Kidney glomerular epithelial cell (primary cell): ENCODE measurements at regions not wholly inside any gene's neighbourhood (a gene's known extent, or its start where the extent isn't known, plus 50 kb on each side); places are given as distances from the start of the nearest gene placed in this dataset.
A peak's percentile ranks its signal among the peaks of the same experiment; 100 is the strongest.
"Not testable (repeated sequence)": the region's sequence is repeated elsewhere in the genome, so short reads cannot be mapped to it uniquely, and the experiment has no call there.

Experiments
- DNase-seq: peaks from one replicate; lab custom pipeline; 2025; lab: John Stamatoyannopoulos, UW

DNA sequence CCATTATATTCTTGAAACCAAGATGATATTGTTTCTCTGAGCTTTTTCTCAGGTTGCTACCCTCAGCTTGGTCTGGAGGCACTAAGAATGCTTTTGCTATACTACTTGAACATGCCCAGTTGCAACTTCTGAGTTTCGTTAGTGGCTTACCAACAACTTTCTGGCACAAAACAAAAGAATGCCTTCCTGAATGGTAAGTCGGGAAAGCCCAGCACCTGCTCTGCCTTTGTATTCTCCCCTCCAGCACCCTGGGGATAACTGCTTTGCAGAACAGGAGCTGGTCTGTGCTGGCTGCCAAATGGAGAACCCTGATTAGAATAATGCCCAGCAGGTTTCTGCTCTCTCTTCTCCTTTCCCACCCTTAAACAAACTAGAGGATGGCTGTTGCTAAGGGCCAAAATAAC lies 149.3 kb downstream of the TGFB2 start:
- no peak for DNase-seq

DNA sequence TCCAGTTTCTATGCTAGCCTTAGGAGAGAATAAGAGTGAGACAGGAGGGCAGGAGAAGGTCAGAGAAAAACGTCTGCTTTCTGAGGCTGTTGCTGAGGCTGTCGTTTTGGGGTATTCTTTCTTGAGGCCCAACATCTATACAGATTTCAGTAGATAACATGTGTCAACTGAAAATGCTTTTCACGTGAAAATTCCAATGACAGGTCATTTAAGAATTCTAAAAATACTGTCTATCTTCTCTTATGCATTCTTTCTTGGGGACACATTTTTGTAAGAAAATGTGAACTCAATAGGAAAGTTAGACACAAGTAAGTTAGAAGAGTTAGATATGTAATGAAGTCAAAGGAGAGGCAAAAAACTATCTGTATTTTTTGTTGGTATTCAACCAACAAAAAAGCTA lies 150.8 kb downstream of the TGFB2 start:
- DNase-seq = no peak

DNA sequence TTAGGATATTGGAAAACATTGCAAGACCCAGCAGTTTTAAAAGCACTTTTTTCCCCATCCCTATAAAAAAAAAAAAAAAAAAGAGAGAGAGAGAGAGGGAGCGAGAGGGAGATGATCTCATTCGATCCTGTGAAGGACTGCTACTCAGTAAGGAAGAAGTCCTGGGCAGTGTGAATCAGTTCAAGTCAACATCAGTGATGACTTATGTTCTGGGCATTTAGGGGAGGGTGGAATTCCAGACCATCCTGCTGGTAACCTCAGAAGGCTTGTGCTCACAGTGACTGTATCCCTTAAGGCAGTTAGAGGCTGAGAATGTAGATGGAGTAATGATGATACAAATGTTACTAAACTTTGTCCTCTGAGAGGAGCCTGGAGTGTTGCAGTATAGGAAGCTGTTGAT lies 151.4 kb downstream of the TGFB2 start:
- DNase-seq = peak; percentile 97

DNA sequence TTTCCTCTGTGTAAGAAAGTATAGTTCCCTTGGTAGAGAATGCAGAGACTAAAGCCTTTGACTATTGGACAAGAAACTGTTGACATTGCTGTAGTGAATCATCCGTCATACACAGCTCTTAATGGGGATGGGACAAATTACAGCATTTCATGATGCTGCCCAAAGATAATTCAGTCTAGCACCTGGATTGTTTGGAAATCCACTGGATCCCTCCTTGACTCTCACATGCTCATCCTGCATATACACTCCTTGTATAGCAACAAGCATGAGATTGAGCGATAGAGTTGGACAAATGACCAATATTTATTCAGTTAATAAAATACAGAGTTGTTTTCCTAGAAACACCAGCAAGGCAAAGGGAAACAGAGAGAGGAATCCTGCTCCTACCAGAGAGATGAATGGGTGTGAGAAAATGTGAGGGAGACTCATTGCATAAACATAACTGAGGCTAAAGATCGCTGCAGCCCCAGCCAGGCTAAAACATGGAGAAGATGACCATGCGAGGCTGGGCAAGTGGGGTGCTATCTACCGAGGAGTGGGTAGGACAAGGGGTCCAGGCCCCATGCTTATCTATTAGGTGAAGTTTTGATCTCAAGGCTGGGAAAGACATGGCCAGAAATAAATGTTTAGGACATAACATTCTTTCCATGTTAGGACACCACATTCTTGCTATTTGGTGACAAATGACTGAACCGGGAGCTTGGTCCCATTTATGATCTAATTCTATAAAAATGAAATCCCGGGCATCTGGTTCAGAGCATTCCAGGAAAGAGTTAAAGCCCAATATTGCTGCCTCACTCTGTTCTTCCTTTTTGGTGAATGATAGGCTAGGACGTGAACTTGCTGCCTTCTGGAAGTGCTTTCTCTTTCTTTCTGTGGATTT lies 153.2 kb downstream of the TGFB2 start:
- peak; percentile 93 for DNase-seq

DNA sequence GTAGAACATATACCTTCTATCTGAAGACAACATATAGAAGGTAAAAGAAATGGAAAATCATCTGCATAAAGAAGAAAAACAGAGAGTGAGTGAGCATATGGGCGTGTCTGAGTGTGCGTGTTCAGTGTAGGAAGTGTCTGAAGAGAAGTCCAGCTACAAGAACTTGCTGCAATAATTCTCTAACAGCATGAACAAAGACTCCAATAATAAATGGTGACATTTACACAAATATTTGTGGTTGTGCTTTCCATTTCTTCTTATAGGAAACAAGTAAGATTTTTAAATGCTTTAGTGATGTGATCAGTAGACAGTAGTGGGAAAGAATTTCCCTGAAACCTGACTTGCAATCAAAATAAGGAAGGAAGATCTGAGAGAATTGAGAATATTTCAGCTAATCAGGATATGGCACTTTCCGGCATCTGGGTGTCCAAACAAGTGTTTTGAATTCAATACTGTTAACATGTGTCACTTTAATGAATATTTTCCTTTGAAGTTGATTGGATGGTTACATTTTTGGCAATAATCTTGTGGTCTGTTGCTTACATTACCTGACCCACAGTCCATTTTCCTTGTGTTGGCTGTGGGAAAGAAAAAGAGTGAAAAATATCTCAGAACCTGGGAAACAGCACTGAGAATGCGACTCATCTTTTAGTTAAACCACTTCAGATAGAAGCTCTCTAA lies 154.0 kb downstream of the TGFB2 start:
- DNase-seq = peak; percentile 93

DNA sequence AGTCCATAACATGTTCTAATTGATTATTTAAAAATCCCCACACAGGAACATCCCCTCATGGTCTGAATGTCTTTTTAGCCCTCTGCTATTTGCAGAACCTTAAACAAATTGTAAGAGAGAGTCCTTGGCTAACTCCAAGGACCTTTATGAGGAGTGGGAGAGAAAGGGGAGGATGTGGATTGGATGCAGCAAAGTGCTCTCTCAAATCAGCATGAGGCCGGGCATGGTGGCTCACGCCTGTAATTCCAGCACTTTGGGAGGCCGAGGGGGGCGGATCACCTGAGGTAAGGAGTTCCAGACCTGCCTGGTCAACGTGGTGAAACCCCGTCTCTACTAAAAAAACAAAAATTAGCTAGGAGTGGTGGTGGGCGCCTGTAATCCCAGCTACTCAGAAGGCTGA lies 154.8 kb downstream of the TGFB2 start:
- DNase-seq = no peak

DNA sequence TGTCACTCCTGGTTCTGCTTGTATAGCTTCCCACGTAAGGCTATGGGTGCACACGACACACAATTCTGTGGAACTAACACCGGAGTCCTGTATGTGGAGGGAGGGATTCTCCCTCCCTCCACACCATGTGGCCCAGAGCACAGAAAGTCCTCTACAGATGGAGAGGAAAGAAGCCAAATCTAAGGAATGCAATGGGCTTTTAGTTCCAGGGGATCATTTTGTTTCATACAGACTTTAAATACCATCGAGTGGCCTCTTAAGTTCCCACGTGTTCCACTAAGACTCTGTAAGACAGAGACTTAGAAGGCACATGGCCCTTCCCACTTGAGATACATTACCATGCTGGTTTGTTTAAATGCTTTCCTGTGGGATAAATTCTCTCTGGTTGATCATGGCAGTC lies 156.0 kb downstream of the TGFB2 start:
- no peak for DNase-seq

DNA sequence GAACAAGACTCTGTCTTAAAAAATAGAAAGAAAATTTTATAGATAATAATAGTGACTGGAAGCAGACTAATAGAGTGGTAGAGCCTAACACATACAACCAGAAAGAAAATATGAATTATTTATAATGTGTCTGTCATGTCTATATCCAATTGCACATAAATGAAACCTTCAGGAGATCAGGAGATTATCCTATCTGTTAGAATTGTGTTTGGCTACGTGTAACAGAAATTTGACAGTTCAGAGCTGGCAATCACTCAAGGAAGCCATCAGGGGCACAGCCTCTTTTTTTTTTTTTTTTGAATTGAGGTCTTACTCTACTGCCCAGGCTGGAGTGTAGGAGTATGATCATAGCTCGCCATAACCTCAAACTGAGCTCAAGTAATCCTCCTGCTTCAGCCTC lies 157.2 kb downstream of the TGFB2 start:
- no peak for DNase-seq

DNA sequence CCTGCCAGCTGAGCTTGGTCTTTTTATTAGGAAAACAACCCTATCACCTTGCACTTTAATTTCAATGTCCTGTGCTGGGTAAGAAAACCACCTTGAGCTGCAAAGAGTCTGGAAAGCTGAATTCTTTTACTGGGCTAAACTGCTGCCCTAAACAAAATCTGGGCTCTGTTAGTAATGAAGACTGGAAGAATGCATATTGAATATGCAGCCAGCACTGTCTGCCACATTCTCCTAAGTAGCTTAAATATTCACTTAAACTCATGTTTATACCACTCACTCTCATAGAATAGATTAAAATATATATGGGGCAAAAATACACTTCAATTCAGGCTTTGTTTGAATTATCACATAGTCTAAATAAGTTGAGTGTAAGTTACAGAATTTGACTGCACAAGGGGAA lies 158.0 kb downstream of the TGFB2 start:
- no peak for DNase-seq

DNA sequence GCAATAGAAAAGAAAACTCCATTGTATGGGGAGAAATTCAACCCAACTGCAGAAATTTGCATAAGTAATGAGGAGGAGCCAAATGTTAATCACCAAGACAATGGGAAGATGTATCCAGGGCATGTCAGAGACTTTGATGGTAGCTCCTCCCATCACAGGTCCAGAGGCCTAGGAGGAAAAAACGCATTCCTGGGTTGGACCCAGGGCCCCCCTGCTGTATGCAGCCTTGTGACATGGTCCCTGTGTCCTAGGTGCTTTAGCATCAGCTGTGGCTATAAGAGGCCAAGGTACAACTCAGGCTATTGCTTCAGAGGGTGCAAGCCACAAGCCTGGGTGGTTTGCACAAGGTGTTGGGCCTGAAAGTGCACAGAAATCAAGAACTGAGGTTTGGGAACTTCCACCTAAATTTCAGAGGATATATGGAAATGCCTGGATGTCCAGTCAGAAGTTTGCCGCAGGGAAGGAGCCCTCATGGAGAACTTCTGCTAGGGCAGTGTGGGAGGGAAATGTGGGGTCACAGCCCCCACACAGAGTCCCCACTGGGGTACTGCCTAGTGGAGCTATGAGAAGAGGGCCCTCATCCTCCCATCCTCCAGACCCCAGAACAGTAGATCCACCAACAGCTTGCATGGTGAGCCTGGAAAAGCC lies 162.3 kb downstream of the TGFB2 start:
- no peak for DNase-seq

DNA sequence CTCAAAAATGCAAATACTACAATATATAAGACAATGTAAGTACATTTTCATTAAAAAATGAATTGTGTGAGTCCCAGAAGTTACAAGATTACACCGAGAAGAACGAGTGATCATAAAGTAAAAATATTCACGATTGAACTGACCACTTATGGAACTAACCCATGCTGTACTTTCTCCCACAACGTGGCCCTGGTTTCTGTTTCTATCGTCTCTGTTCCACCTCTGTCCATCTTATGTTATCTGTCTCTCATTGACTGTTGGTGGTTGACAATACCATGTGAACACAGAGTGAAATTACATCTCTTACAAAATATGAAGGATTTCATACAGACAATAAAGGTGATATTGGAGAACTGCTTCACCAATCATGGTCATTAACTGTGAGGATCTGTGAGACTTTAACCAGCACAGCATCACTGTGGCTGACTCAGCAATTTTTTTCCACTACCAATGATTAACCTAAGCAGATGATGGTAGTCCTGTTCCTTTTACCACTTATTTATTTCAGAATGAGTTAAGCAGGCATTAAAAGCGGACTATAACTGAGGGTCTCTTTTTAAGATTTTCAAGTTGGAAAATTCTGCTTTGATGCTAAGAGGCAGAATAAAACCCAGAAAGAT lies 165.1 kb downstream of the TGFB2 start:
- DNase-seq = no peak

DNA sequence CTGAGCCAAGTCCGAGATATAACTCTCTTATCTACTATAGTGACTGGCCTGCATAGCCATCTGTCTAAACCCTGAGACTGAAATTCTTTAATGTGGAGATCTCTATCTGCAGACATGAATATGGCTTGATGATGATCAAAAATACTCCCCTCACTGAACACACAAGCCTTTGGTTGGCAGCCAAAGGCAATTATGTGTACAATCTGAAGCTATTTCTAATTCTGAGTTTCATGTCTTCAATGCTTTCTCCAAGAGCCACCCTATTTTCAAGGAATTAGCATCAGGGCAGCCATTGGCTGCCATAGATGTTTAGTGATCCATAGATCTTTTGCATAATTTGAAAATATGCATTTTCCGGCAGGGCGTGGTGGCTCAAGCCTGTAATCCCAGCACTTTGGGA lies 168.2 kb downstream of the TGFB2 start:
- no peak for DNase-seq

DNA sequence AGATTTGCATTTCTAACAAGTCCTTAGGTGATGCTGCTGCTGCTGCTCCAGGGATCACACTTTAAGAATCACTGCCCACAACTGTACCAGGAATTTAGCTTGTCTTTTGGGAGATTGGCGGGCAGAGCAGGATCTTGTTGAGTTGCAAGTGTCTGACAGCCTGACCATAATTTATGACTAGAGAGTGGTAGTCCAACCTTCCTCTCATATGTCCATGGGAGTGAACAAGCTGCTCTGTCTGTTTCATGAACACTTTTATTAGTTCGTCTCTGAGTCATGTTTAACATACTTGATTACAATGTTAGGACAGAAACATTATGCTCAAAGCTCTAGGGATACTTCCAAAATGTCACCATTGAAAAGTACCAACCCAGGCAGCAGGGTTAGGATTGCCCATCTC lies 169.6 kb downstream of the TGFB2 start:
- DNase-seq = no peak

DNA sequence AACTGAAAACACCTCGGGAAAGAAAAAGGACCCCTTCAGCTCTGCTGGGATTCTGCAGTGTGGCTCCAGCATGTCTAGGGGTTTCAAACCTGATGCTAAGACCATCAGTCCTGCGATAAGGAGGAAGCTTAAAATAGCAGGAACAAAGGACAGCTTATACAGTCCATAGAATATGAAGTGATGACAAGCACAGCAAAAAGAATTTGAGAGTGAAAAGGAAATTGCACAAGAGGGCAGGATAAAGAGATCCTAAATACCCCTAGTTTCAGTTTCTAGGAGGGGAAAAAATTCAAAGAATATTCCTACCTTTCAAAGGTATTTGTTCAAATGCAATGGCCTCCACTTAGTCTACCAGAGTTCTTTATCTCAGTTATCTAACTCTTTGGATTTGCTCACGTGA lies 171.4 kb downstream of the TGFB2 start:
- no peak for DNase-seq

DNA sequence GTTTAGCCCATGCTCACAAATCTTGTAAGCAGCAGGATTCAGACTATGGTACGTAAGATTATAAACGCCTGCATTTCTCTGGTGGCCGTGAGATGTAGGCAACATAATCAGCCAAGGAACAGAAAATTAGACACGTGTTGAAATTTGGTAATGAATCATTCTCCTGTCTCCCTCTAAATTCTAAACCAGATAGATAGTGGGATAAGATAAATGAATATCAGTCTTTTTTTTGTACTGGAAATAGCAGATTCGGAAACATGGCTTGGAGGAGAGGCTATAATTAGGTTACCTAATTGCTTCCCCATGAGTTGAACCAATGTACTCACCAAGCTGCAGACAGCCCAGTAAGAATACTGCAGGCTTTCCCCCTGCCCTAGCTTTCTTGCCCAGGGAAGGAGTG lies 172.3 kb downstream of the TGFB2 start:
- no peak for DNase-seq

DNA sequence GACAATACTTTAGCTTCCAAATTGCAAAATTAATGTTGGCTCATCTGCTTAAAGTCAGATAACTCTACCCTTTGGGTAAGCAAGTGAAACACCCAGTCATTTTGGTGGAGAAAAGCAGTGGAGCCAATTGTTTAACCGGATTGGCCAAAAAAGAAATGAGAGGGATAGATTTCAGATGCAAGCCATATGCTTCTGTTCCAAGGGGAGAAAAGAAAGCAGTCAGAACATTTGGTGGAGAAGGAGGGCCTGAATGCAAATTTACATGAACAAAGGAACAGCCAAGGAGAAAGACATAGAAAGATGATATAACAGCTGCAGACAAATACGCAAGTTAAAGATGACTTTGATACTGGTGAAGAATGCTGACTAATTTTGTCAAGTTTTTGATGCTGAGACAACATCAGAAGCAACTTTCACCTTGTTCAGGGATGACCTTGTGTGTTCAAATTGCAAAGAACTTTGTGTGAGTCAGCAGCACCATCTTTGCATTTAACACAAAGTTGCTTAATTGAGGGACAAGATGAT lies 173.1 kb downstream of the TGFB2 start:
- no peak for DNase-seq

DNA sequence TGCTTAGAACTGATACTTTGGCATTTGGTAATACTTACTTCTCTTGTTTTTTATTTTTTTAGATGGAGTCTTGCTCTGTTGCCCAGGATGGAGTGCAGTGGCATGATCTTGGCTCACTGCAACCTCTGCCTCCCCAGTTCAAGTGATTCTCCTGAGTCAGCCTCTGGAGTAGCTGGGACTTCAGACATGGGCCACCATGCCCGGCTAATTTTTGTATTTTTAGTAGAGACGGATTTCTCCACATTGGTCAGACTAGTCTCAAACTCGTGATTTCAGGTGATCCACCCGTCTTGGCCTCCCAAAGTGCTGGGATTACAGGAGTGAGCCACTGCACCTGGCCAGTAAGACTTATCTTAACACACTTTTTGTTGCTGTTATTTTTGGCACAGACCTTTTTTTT lies 175.5 kb downstream of the TGFB2 start:
- DNase-seq = not testable (repeated sequence)

DNA sequence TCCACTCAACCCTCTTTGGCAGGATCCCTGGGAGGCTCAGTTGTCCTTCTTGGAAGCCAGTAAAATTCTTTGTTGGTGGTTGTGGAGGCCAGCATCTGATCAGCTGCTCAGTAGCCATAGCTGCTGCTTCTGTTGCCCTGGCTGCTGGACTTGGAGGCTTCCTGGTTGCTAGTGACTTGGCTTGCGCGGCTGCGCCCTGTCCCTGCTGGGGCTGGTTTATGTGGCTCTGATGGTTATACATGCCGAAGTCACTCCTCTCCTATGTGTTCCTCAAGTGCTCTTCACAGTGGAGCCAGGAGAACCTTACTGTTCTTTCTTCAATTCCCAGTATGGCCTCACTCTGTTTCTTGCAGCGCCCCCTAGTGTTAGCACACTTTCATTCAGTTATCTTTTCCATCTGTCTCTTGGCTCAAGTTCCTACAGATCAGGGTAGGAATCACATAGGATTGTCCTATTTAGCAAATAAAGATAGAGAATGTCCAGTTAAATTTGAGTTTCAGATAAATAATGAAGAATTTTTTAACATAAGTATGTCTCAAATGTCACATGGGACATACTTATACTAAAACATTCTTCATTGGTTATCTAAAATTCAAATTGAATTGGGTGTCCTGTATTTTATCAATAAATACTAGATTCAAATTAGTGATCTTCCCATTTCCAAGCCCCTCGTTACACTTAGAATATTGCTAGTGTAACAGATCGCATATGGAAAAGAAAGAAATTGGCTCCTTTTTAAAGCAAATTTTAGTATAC lies 176.5 kb downstream of the TGFB2 start:
- peak; percentile 8 for DNase-seq

DNA sequence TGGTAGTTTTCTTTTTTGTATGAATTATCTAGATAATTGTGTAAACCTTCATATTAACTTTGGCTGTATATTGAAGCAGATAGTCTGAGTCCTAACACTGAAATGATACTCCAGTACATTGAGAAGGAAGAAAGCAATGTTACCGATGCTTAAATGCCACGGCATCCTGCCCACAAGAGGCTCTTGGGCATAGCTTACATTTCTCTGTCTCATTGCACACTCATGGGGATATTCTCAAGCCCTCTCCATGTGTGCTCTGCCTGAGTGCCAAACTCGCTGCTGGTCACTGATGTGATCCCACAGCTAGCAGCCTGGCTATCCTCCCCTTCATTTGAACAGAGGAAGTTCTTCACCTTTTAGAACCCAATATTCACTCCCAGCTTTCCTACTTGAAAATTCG lies 179.4 kb downstream of the TGFB2 start:
- DNase-seq = no peak

DNA sequence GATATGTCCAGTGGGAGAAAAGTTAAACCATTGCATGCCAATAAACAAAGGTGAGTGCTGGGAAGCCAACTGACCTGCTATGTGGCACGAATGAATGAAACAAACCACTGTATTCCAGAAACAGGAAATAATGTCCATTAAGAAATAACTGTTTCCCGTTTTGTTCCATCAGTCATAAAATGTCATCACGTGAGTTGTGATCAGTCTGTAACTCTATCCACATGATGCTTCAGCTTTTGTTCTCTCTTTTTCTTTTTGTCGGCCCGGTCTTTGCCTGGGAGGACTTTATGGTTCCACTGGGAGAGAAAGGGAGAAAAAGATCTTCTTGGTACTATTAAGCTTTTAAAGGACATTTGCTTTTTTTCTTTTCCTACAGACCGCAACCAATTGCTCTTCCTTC lies 179.9 kb downstream of the TGFB2 start:
- DNase-seq = no peak

DNA sequence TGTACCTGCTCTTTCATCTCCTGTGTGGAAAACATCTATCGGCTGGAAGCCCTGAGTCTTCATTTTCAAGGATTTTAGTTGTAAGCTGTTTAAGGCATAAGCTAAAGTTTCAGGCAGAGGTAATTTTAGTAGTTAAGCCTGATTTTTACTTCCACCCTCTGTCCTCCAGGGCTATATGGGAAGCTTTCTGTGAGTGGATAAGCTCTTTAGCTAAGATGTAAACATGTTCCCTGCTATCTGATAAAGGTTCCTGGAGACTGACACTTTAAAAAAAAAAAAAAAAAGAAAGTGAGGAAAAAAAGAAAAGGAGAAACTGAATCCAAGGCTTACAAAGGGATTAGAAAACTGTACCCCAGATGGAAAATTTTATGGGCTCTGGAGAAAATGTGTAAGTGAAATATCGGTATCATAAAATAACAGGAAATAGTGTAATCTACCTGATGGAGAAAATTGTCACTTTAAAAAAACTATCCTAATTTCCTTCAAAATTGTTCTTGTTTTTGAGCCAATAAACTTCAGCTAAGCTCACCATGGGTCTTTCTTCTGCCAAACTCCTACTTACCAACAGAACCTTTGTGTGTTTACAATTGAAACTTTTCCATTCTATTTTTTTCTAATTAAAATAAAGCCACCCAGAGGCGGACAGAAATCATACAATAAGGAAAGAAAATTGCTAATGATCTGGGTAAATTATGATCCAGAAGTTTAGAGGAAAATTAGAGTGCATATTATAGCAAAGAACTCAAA lies 180.5 kb downstream of the TGFB2 start:
- no peak for DNase-seq
